ENCODE measurements at regions not wholly inside any gene's neighbourhood (a gene's known extent, or its start where the extent isn't known, plus 50 kb on each side); places are given as distances from the start of the nearest gene placed in this dataset.

DNA sequence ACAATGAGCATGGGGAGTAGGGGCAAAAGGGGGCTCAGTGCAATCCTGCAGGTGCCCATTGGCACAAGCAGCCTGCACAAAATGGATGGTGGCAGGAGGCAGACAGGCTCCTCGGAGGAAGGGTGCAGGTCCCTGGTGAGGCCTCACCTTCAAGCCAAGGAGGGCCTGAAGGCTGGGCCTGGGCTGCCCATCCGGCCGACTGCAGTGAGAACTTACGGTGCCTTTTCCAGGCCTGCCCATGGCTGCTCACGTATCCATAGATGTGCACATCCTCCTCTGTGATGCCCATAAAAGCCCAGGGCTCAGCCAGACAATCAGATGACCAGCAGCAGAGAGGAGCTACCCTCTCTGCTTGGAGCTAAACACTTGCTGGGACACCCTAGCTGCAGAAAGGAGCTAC lies 1089.8 kb downstream of the PCDH18 start:
- no peak for TF ChIP-seq CEBPB (IDR thresholded peaks at IDR 0.05)
- no peak for TF ChIP-seq CREB1 (IDR thresholded peaks at IDR 0.05; ENCODE audit: low read depth)
- TF ChIP-seq, protein P1, sequence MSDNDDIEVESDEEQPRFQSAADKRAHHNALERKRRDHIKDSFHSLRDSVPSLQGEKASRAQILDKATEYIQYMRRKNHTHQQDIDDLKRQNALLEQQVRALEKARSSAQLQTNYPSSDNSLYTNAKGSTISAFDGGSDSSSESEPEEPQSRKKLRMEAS (IDR thresholded peaks at IDR 0.05) = no peak
- no peak for TF ChIP-seq EP300 (IDR thresholded peaks at IDR 0.05; ENCODE audit: borderline replicate concordance)

All from Ishikawa (cell line).